Nephron (organoid): ENCODE measurements at regions not wholly inside any gene's neighbourhood (a gene's known extent, or its start where the extent isn't known, plus 50 kb on each side); places are given as distances from the start of the nearest gene placed in this dataset.

ENCODE experiments used
- H3K27ac Mint-ChIP-seq, 3 experiments: 2 replicates each; pipeline ENCODE4 v1.8.0; 2020; ENCODE audit warnings: mixed read lengths in 3 of 3, mild to moderate bottlenecking in 2 of 3, moderate library complexity in 1 of 3
- H3K27me3 Mint-ChIP-seq: 2 replicates; pipeline ENCODE4 v1.8.0; 2021; ENCODE audit warnings: low read depth, mild to moderate bottlenecking, moderate library complexity, mixed read lengths
- H3K36me3 Mint-ChIP-seq: 2 replicates; pipeline ENCODE4 v1.8.0; 2020; ENCODE audit warnings: low read depth, mixed read lengths
- H3K4me1 Mint-ChIP-seq: 2 replicates; pipeline ENCODE4 v1.8.0; 2020; ENCODE audit warnings: mixed read lengths
- H3K4me3 Mint-ChIP-seq, 3 experiments: 2 replicates each; pipeline ENCODE4 v1.8.0; 2020; ENCODE audit warnings: mild to moderate bottlenecking in 3 of 3, mixed read lengths in 3 of 3, moderate library complexity in 2 of 3
- H3K9me3 Mint-ChIP-seq: 2 replicates; pipeline ENCODE4 v1.8.0; 2020; ENCODE audit warnings: mixed read lengths
- TF ChIP-seq, protein P1 (sequence below), 3 experiments: fragments of 200-600 bp; sonication (generic); IDR thresholded peaks; one replicate each; pipeline ENCODE4 v1.5.0; 2021; ENCODE audit warnings: antibody characterized with exemption in 3 of 3; ENCODE audit not compliant: unreplicated experiment in 3 of 3

GRCh38 chr12:78726854-78727253 lies 137.7 kb upstream of the SYT1 start:
- Mint-ChIP-seq H3K9me3 (no peaks in the 10 kb centered on the region), H3K36me3 (no peaks in the 10 kb centered on the region), H3K27ac (no peak overlapping the region), H3K27me3 (no peaks in the 10 kb centered on the region), H3K4me1 (peaks cover 9% of the 10 kb centered on the region), H3K4me3 (no peak overlapping the region)
- TF ChIP-seq, protein P1, sequence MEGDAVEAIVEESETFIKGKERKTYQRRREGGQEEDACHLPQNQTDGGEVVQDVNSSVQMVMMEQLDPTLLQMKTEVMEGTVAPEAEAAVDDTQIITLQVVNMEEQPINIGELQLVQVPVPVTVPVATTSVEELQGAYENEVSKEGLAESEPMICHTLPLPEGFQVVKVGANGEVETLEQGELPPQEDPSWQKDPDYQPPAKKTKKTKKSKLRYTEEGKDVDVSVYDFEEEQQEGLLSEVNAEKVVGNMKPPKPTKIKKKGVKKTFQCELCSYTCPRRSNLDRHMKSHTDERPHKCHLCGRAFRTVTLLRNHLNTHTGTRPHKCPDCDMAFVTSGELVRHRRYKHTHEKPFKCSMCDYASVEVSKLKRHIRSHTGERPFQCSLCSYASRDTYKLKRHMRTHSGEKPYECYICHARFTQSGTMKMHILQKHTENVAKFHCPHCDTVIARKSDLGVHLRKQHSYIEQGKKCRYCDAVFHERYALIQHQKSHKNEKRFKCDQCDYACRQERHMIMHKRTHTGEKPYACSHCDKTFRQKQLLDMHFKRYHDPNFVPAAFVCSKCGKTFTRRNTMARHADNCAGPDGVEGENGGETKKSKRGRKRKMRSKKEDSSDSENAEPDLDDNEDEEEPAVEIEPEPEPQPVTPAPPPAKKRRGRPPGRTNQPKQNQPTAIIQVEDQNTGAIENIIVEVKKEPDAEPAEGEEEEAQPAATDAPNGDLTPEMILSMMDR (IDR thresholded peaks at IDR 0.05; ENCODE audit: unreplicated experiment in 3 of 3): no peak

GRCh38 chr12:78732481-78732880 lies 132.1 kb upstream of the SYT1 start:
- Mint-ChIP-seq H3K4me1 (no peaks in the 10 kb centered on the region), H3K36me3 (no peaks in the 10 kb centered on the region), H3K27ac (no peak overlapping the region), H3K4me3 (no peak overlapping the region), H3K9me3 (no peaks in the 10 kb centered on the region), H3K27me3 (no peaks in the 10 kb centered on the region)
- TF ChIP-seq, protein P1 (IDR thresholded peaks at IDR 0.05; ENCODE audit: unreplicated experiment in 3 of 3): no peak

GRCh38 chr12:78739653-78740052 lies 124.9 kb upstream of the SYT1 start:
- no peak overlapping the region for H3K4me3 Mint-ChIP-seq
- no peaks in the 10 kb centered on the region for H3K4me1 Mint-ChIP-seq
- peaks cover 6% of the 10 kb centered on the region for H3K9me3 Mint-ChIP-seq
- no peak overlapping the region for H3K27ac Mint-ChIP-seq
- TF ChIP-seq, protein P1 (IDR thresholded peaks at IDR 0.05; ENCODE audit: unreplicated experiment in 3 of 3): no peak
- no peaks in the 10 kb centered on the region for H3K27me3 Mint-ChIP-seq
- H3K36me3 Mint-ChIP-seq: no peaks in the 10 kb centered on the region

GRCh38 chr12:78746001-78746400 lies 118.6 kb upstream of the SYT1 start:
- no peak overlapping the region for H3K4me3 Mint-ChIP-seq
- no peaks in the 10 kb centered on the region for H3K27me3 Mint-ChIP-seq
- no peaks in the 10 kb centered on the region for H3K36me3 Mint-ChIP-seq
- TF ChIP-seq, protein P1 (IDR thresholded peaks at IDR 0.05; ENCODE audit: unreplicated experiment in 3 of 3): no peak
- peaks cover 8% of the 10 kb centered on the region for H3K9me3 Mint-ChIP-seq
- H3K27ac Mint-ChIP-seq: no peak overlapping the region
- H3K4me1 Mint-ChIP-seq: no peaks in the 10 kb centered on the region

- H3K4me3 Mint-ChIP-seq: no peak overlapping the region
- H3K27me3 Mint-ChIP-seq: no peaks in the 10 kb centered on the region
- TF ChIP-seq, protein P1 (IDR thresholded peaks at IDR 0.05; ENCODE audit: unreplicated experiment in 3 of 3): no peak
- peaks cover 2% of the 10 kb centered on the region for H3K9me3 Mint-ChIP-seq
- H3K27ac Mint-ChIP-seq: no peak overlapping the region
- no peaks in the 10 kb centered on the region for H3K36me3 Mint-ChIP-seq
- no peaks in the 10 kb centered on the region for H3K4me1 Mint-ChIP-seq
Measured at GRCh38 chr12:78753058-78753457, 111.5 kb upstream of the SYT1 start.

GRCh38 chr12:78756936-78757335 lies 107.6 kb upstream of the SYT1 start:
- H3K9me3 Mint-ChIP-seq: peaks cover 14% of the 10 kb centered on the region
- no peaks in the 10 kb centered on the region for H3K36me3 Mint-ChIP-seq
- H3K27me3 Mint-ChIP-seq: no peaks in the 10 kb centered on the region
- TF ChIP-seq, protein P1 (IDR thresholded peaks at IDR 0.05; ENCODE audit: unreplicated experiment in 3 of 3): no peak
- H3K4me3 Mint-ChIP-seq: no peak overlapping the region
- H3K27ac Mint-ChIP-seq: no peak overlapping the region
- H3K4me1 Mint-ChIP-seq: no peaks in the 10 kb centered on the region
